HEK293 (cell line): ENCODE measurements at regions not wholly inside any gene's neighbourhood (a gene's known extent, or its start where the extent isn't known, plus 50 kb on each side); places are given as distances from the start of the nearest gene placed in this dataset.

ENCODE experiments used
- MEIS1 ChIP-seq: sonication (generic); formaldehyde crosslinking; IDR thresholded peaks from 2 replicates; pipeline ENCODE4 v1.8.1; 2022; ENCODE audit warnings: missing genetic modification reagents, mild to moderate bottlenecking, borderline replicate concordance
- PBX3 ChIP-seq: sonication (generic); formaldehyde crosslinking; IDR thresholded peaks from 2 replicates; pipeline ENCODE4 v1.8.1; 2022; ENCODE audit warnings: mild to moderate bottlenecking, moderate library complexity, missing genetic modification reagents
- PRDM2 ChIP-seq: fragments of 450-650 bp; formaldehyde crosslinking; IDR thresholded peaks from 2 replicates; pipeline ENCODE4 v1.5.1; 2016; ENCODE audit warnings: missing biosample characterization, missing genetic modification characterization, borderline replicate concordance
- SP3 ChIP-seq: fragments of 450-650 bp; formaldehyde crosslinking; IDR thresholded peaks from 2 replicates; pipeline ENCODE4 v1.5.1; 2016; ENCODE audit warnings: missing biosample characterization, missing genetic modification characterization
- TCF7L2 ChIP-seq: IDR thresholded peaks from 2 replicates; pipeline ENCODE4 v1.6.1; 2011; ENCODE audit warnings: low read depth, mild to moderate bottlenecking, inconsistent platforms, low read length, moderate library complexity, borderline replicate concordance
- ZBTB17 ChIP-seq: fragments of 450-650 bp; formaldehyde crosslinking; IDR thresholded peaks from 2 replicates; pipeline ENCODE4 v1.5.1; 2016; ENCODE audit warnings: missing biosample characterization, missing genetic modification characterization
- ZBTB49 ChIP-seq: fragments of 450-650 bp; formaldehyde crosslinking; IDR thresholded peaks from 2 replicates; pipeline ENCODE4 v1.5.1; 2016; ENCODE audit warnings: missing biosample characterization, missing genetic modification characterization, low read depth
- ZNF114 ChIP-seq: fragments of 450-650 bp; formaldehyde crosslinking; IDR thresholded peaks from 2 replicates; pipeline ENCODE4 v1.5.0; 2017; ENCODE audit warnings: missing biosample characterization, missing genetic modification characterization
- ZNF140 ChIP-seq: fragments of 450-650 bp; formaldehyde crosslinking; IDR thresholded peaks from 2 replicates; pipeline ENCODE4 v1.5.1; 2016; ENCODE audit warnings: missing biosample characterization, missing genetic modification characterization
- ZNF48 ChIP-seq: fragments of 450-650 bp; formaldehyde crosslinking; IDR thresholded peaks from 2 replicates; pipeline ENCODE4 v1.5.1; 2016; ENCODE audit warnings: missing biosample characterization, missing genetic modification characterization
- ZNF513 ChIP-seq: fragments of 450-650 bp; IDR thresholded peaks from 2 replicates; pipeline ENCODE4 v1.5.1; 2018; ENCODE audit warnings: missing biosample characterization, missing genetic modification characterization
- ZNF544 ChIP-seq: fragments of 450-650 bp; formaldehyde crosslinking; IDR thresholded peaks from 2 replicates; pipeline ENCODE4 v1.5.0; 2017; ENCODE audit warnings: missing biosample characterization, missing genetic modification characterization
- ZNF549 ChIP-seq: fragments of 450-650 bp; IDR thresholded peaks from 2 replicates; pipeline ENCODE4 v1.5.1; 2018; ENCODE audit warnings: missing biosample characterization, missing genetic modification characterization, mild to moderate bottlenecking, inconsistent platforms, moderate library complexity
- ZSCAN5A ChIP-seq: fragments of 450-650 bp; formaldehyde crosslinking; IDR thresholded peaks from 2 replicates; pipeline ENCODE4 v1.5.1; 2016; ENCODE audit warnings: missing biosample characterization, missing genetic modification characterization
- TF ChIP-seq, protein P1 (sequence below): fragments of 450-650 bp; formaldehyde crosslinking; IDR thresholded peaks from 2 replicates; pipeline ENCODE4 v1.5.1; 2016; ENCODE audit warnings: missing biosample characterization, missing genetic modification characterization
- TF ChIP-seq, protein P2 (sequence below): fragments of 450-650 bp; formaldehyde crosslinking; conservative IDR thresholded peaks from 2 replicates; pipeline ENCODE4 v1.5.1; 2016; ENCODE audit warnings: low read depth, missing biosample characterization, missing genetic modification characterization

DNA sequence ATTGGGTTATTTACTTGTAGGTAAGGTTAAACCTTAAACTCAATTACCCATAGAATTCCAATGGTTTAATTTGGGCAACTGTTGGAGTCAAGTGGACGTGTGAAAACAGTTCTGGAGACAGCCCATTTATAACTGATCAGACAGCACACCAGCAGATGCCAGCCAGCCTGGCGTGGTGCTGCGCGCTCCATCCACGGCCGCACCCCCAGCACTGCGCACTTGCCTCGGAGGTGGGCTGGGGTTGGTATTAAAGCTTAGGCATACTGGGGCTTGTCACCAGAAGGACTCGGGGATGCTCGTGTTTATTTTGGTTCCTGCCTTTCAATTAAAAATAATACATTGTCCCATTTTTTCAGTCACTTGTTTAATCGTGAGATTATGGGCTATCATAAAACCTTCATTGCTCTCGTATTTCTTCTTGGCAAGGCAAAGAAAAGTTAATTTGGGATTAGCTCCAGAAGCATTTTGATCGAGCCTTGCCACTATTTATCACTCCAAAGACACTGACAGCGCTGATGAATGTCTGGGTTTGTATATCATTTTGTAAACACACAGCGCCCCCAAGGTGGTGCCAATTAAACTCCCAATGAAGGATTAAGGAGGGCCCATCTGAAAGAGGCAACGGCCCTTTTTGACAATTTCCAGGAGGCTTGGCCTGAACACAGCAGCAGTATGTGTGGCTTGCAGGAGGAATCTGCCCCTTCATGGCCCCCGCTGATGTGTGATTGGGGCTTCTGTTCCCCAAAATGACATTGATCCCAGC is 204.5 kb upstream of the CXCL12 start (continued):
- TF ChIP-seq, protein P1, sequence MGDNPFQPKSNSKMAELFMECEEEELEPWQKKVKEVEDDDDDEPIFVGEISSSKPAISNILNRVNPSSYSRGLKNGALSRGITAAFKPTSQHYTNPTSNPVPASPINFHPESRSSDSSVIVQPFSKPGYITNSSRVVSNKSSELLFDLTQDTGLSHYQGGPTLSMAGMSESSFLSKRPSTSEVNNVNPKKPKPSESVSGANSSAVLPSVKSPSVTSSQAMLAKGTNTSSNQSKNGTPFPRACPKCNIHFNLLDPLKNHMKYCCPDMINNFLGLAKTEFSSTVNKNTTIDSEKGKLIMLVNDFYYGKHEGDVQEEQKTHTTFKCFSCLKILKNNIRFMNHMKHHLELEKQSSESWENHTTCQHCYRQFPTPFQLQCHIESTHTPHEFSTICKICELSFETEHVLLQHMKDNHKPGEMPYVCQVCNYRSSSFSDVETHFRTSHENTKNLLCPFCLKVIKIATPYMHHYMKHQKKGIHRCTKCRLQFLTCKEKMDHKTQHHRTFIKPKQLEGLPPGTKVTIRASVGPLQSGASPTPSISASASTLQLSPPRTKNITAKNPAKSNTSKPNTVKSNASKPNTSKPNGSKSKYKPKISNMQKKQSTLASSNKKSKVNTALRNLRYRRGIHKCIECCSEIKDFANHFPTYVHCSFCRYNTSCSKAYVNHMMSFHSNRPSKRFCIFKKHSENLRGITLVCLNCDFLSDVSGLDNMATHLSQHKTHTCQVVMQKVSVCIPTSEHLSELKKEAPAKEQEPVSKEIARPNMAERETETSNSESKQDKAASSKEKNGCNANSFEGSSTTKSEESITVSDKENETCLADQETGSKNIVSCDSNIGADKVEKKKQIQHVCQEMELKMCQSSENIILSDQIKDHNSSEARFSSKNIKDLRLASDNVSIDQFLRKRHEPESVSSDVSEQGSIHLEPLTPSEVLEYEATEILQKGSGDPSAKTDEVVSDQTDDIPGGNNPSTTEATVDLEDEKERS (tag by site-specific recombination): no peak
- TF ChIP-seq ZNF544 (tag by site-specific recombination) (no peak), ZBTB49 (no peak), ZNF549 (tag by site-specific recombination) (no peak), SP3 (tag by site-specific recombination) (no peak), ZBTB17 (tag by site-specific recombination) (0 out of 2 replicates have a peak, but pooled peaks have one; percentile 21), ZNF513 (tag by site-specific recombination) (0 out of 2 replicates have a peak, but pooled peaks have one; percentile 24), PBX3 (CRISPR knock-in tag) (no peak), ZNF48 (tag by site-specific recombination) (no peak), ZNF140 (tag by site-specific recombination) (no peak), ZNF114 (tag by site-specific recombination) (no peak), ZSCAN5A (tag by site-specific recombination) (no peak), MEIS1 (no peak), TCF7L2 (peak; percentile 22; the same call in 1 of the 2 replicates), PRDM2 (no peak)
- TF ChIP-seq, protein P2, sequence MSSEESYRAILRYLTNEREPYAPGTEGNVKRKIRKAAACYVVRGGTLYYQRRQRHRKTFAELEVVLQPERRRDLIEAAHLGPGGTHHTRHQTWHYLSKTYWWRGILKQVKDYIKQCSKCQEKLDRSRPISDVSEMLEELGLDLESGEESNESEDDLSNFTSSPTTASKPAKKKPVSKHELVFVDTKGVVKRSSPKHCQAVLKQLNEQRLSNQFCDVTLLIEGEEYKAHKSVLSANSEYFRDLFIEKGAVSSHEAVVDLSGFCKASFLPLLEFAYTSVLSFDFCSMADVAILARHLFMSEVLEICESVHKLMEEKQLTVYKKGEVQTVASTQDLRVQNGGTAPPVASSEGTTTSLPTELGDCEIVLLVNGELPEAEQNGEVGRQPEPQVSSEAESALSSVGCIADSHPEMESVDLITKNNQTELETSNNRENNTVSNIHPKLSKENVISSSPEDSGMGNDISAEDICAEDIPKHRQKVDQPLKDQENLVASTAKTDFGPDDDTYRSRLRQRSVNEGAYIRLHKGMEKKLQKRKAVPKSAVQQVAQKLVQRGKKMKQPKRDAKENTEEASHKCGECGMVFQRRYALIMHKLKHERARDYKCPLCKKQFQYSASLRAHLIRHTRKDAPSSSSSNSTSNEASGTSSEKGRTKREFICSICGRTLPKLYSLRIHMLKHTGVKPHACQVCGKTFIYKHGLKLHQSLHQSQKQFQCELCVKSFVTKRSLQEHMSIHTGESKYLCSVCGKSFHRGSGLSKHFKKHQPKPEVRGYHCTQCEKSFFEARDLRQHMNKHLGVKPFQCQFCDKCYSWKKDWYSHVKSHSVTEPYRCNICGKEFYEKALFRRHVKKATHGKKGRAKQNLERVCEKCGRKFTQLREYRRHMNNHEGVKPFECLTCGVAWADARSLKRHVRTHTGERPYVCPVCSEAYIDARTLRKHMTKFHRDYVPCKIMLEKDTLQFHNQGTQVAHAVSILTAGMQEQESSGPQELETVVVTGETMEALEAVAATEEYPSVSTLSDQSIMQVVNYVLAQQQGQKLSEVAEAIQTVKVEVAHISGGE (tag by site-specific recombination): peak; percentile 20; the same call in 1 of the 2 replicates
